H1 (cell line): ENCODE measurements at regions not wholly inside any gene's neighbourhood (a gene's known extent, or its start where the extent isn't known, plus 50 kb on each side); places are given as distances from the start of the nearest gene placed in this dataset.

Experiments
- CTCF ChIA-PET: fragments of 300-600 bp; sonication (Branson Sonifier 250); formaldehyde crosslinking; loops from one replicate; lab custom pipeline; 2021; ENCODE audit not compliant: partially characterized antibody; lab: Charles Lee
- POLR2A ChIA-PET: fragments of 300-600 bp; sonication (Branson Sonifier 250); formaldehyde crosslinking; loops from one replicate; lab custom pipeline; 2021; ENCODE audit warnings: inconsistent platforms; ENCODE audit not compliant: partially characterized antibody; lab: Charles Lee
- DNase-seq, 2 experiments: peaks; one replicate each; pipeline versions ENCODE4 v3.0.0 to v3.0.0-alpha.2; 2010 to 2022; ENCODE audit warnings: low spot score in 2 of 2, low read depth in 1 of 2, mixed read lengths in 1 of 2
- FAIRE-seq: peaks from 2 replicates; lab custom pipeline; 2011; peaks lifted over from hg19 to GRCh38; lab: Jason Lieb, UNC
- H2AFZ ChIP-seq: 2 replicates; pipeline ENCODE4 v1.8.1; 2012; ENCODE audit warnings: low read length, inconsistent platforms
- H2AK5ac ChIP-seq: 2 replicates; pipeline ENCODE4 v1.6.1; 2013; ENCODE audit warnings: low read depth, low read length
- H2BK120ac ChIP-seq: replicated peaks from 2 replicates; pipeline ENCODE3; 2013; ENCODE audit warnings: low read depth, low read length, inconsistent platforms
- H2BK12ac ChIP-seq: 2 replicates; pipeline ENCODE4 v1.6.1; 2013; ENCODE audit warnings: low read depth, low read length
- H2BK15ac ChIP-seq: 2 replicates; pipeline ENCODE4 v1.6.1; 2013; ENCODE audit warnings: low read length
- H2BK20ac ChIP-seq: 2 replicates; pipeline ENCODE4 v1.6.1; 2013; ENCODE audit warnings: low read length
- H2BK5ac ChIP-seq: 2 replicates; pipeline ENCODE4 v1.6.1; 2013; ENCODE audit warnings: low read depth, low read length
- H3K14ac ChIP-seq: 2 replicates; pipeline ENCODE4 v1.6.1; 2013; ENCODE audit warnings: inconsistent platforms; ENCODE audit not compliant: insufficient read length
- H3K18ac ChIP-seq: 2 replicates; pipeline ENCODE4 v1.6.1; 2013; ENCODE audit warnings: low read length; ENCODE audit errors: extremely low read depth
- H3K23ac ChIP-seq: 2 replicates; pipeline ENCODE4 v1.6.1; 2013; ENCODE audit warnings: inconsistent platforms; ENCODE audit not compliant: insufficient read length
- H3K23me2 ChIP-seq: 2 replicates; pipeline ENCODE4 v1.6.1; 2013; ENCODE audit warnings: low read depth, low read length
- H3K27ac ChIP-seq: 2 replicates; pipeline ENCODE4 v1.6.1; 2011; ENCODE audit warnings: low read depth, low read length, inconsistent platforms
- H3K27me3 ChIP-seq, 4 experiments: replicated peaks in 1 of 4; 1 replicate in 1 of 4; 2 replicates in 3 of 4; pipeline versions ENCODE4 v1.6.1 to v1.8.1; 2011 to 2013; ENCODE audit warnings: low read length in 3 of 4, mild to moderate bottlenecking in 3 of 4, inconsistent platforms in 2 of 4, mixed read lengths in 2 of 4, moderate library complexity in 1 of 4; ENCODE audit not compliant: control insufficient read depth in 3 of 4, insufficient read depth in 3 of 4; ENCODE audit errors: extremely low read depth in 1 of 4
- H3K36me3 ChIP-seq, 4 experiments: 2 replicates each; pipeline versions ENCODE4 v1.6.1 to v1.8.1; 2011 to 2013; ENCODE audit warnings: mild to moderate bottlenecking in 4 of 4, low read length in 3 of 4, moderate library complexity in 2 of 4, control low read depth in 1 of 4, inconsistent platforms in 1 of 4; ENCODE audit not compliant: insufficient read depth in 4 of 4, control insufficient read depth in 2 of 4
- H3K4ac ChIP-seq: replicated peaks from 2 replicates; pipeline ENCODE3; 2013; ENCODE audit warnings: low read length, low read depth, mixed read lengths, inconsistent platforms; ENCODE audit not compliant: insufficient read length
- H3K4me1 ChIP-seq, 4 experiments: replicated peaks in 1 of 4; 1 replicate in 1 of 4; 2 replicates in 3 of 4; pipeline versions ENCODE4 v1.6.1 to v1.8.1; 2011 to 2013; ENCODE audit warnings: low read length in 3 of 4, inconsistent platforms in 2 of 4, mixed read lengths in 1 of 4; ENCODE audit not compliant: insufficient read depth in 4 of 4, control insufficient read depth in 3 of 4
- H3K4me2 ChIP-seq, 2 experiments: 2 replicates each; pipeline versions ENCODE4 v1.6.1 to v1.8.1; 2011 to 2013; ENCODE audit warnings: low read depth in 2 of 2, low read length in 2 of 2, control low read depth in 1 of 2, inconsistent platforms in 1 of 2, mild to moderate bottlenecking in 1 of 2; ENCODE audit not compliant: insufficient read depth in 1 of 2
- H3K4me3 ChIP-seq, 4 experiments: fragments of 200-600, 300-600 bp in 1 of 4; sonication (generic), shearing (Covaris generic), sonication (Bioruptor Twin) in 1 of 4; 2 replicates each; pipeline versions ENCODE4 v1.5.1 to v1.8.1; 2011 to 2016; ENCODE audit warnings: low read length in 4 of 4, low read depth in 3 of 4, control low read depth in 2 of 4, inconsistent platforms in 2 of 4, mild to moderate bottlenecking in 2 of 4, mixed read lengths in 1 of 4, moderate library complexity in 1 of 4; ENCODE audit not compliant: insufficient read depth in 2 of 4; ENCODE audit errors: extremely low read depth in 1 of 4
- H3K56ac ChIP-seq: replicated peaks from 2 replicates; pipeline ENCODE3; 2013; ENCODE audit warnings: low read depth, mild to moderate bottlenecking, mixed read lengths, low read length, inconsistent platforms; ENCODE audit not compliant: insufficient read length
- H3K79me1 ChIP-seq: 2 replicates; pipeline ENCODE4 v1.6.1; 2013; ENCODE audit warnings: low read depth, low read length, control low read depth
- H3K79me2 ChIP-seq, 2 experiments: 2 replicates each; pipeline versions ENCODE4 v1.6.1 to v1.8.1; 2012 to 2013; ENCODE audit warnings: low read length in 2 of 2, mild to moderate bottlenecking in 2 of 2, inconsistent platforms in 1 of 2; ENCODE audit not compliant: insufficient read depth in 2 of 2, control insufficient read depth in 1 of 2
- H3K9ac ChIP-seq, 4 experiments: replicated peaks in 1 of 4; 1 replicate in 1 of 4; 2 replicates in 3 of 4; pipeline versions ENCODE4 v1.6.1 to v1.8.1; 2011 to 2013; ENCODE audit warnings: low read depth in 3 of 4, low read length in 3 of 4, control low read depth in 2 of 4, mild to moderate bottlenecking in 2 of 4, moderate library complexity in 2 of 4, inconsistent platforms in 1 of 4; ENCODE audit errors: extremely low read depth in 1 of 4
- H3K9me3 ChIP-seq, 2 experiments: 2 replicates each; pipeline versions ENCODE4 v1.6.1 to v1.8.1; 2012 to 2013; ENCODE audit warnings: mild to moderate bottlenecking in 2 of 2, moderate library complexity in 2 of 2, control low read depth in 1 of 2, inconsistent platforms in 1 of 2, low read depth in 1 of 2, low read length in 1 of 2, mixed read lengths in 1 of 2; ENCODE audit not compliant: insufficient read depth in 2 of 2
- H4K20me1 ChIP-seq, 2 experiments: replicated peaks in 1 of 2; 2 replicates each; pipeline versions ENCODE3 to v1.8.1; 2011 to 2013; ENCODE audit warnings: inconsistent platforms in 2 of 2, low read length in 2 of 2, mild to moderate bottlenecking in 1 of 2; ENCODE audit not compliant: insufficient read depth in 2 of 2, control insufficient read depth in 1 of 2
- H4K5ac ChIP-seq: 2 replicates; pipeline ENCODE4 v1.6.1; 2013; ENCODE audit warnings: low read length, low read depth, mixed read lengths, inconsistent platforms; ENCODE audit not compliant: insufficient read length
- H4K8ac ChIP-seq: 2 replicates; pipeline ENCODE4 v1.8.0; 2013; ENCODE audit warnings: mild to moderate bottlenecking, moderate library complexity, low read length, inconsistent platforms; ENCODE audit not compliant: insufficient read depth; ENCODE audit errors: extremely low read depth
- H4K91ac ChIP-seq: replicated peaks from 2 replicates; pipeline ENCODE3; 2013; ENCODE audit warnings: low read length, mixed read lengths, inconsistent platforms; ENCODE audit not compliant: insufficient read length
- BCL11A ChIP-seq, 2 experiments: IDR thresholded peaks; one replicate each; pipeline ENCODE4 v1.6.1; 2011; ENCODE audit warnings: low read depth in 2 of 2, low read length in 2 of 2, mild to moderate bottlenecking in 2 of 2
- CEBPB ChIP-seq: IDR thresholded peaks from 2 replicates; pipeline ENCODE4 v1.6.1; 2012; ENCODE audit warnings: low read depth, low read length
- CREB1 ChIP-seq: IDR thresholded peaks from 2 replicates; pipeline ENCODE4 v1.6.1; 2012; ENCODE audit warnings: inconsistent platforms
- EZH2 ChIP-seq: fragments of 200-600 bp; sonication (generic); IDR thresholded peaks from 2 replicates; pipeline ENCODE4 v1.7.1; 2012; ENCODE audit warnings: low read depth, mild to moderate bottlenecking, moderate library complexity, low read length, inconsistent platforms; ENCODE audit not compliant: severe bottlenecking
- JUND ChIP-seq: IDR thresholded peaks from 2 replicates; pipeline ENCODE4 v1.6.1; 2011; ENCODE audit warnings: mild to moderate bottlenecking, improper control_type of control experiment, low read length
- PHF8 ChIP-seq: fragments of 200-600 bp; sonication (generic); conservative IDR thresholded peaks from 2 replicates; pipeline ENCODE4 v1.7.1; 2012; ENCODE audit warnings: low read depth, mild to moderate bottlenecking, inconsistent platforms, low read length, moderate library complexity
- POLR2AphosphoS5 ChIP-seq: IDR thresholded peaks from 2 replicates; pipeline ENCODE4 v1.6.1; 2011; ENCODE audit warnings: low read depth, low read length
- TAF1 ChIP-seq: IDR thresholded peaks from 2 replicates; pipeline ENCODE4 v1.6.1; 2011; ENCODE audit warnings: mild to moderate bottlenecking, low read depth, low read length
- ZNF274 ChIP-seq: IDR thresholded peaks from 2 replicates; pipeline ENCODE4 v1.7.0; 2012; ENCODE audit warnings: low read length, borderline replicate concordance; ENCODE audit errors: extremely low read depth
- WGBS, 2 experiments: shearing (Covaris generic) in 1 of 2; methylation state at CpG; one replicate each; pipeline versions ENCODE4 v1.1.6 to v1.1.7; 2013 to 2015; ENCODE audit warnings: low lambda C conversion rate in 2 of 2, mixed read lengths in 2 of 2, inconsistent platforms in 1 of 2, low coverage in 1 of 2, missing lambda C conversion rate in 1 of 2; ENCODE audit not compliant: insufficient replicate concordance in 2 of 2, insufficient coverage in 1 of 2, insufficient read length in 1 of 2; ENCODE audit errors: extremely low coverage in 1 of 2, missing lambda C conversion rate in 1 of 2; 5-methylcytosine and 5-hydroxymethylcytosine counted together
- TF ChIP-seq, protein P1 (sequence below): IDR thresholded peaks from 2 replicates; pipeline ENCODE4 v1.6.1; 2012; ENCODE audit warnings: inconsistent platforms

DNA sequence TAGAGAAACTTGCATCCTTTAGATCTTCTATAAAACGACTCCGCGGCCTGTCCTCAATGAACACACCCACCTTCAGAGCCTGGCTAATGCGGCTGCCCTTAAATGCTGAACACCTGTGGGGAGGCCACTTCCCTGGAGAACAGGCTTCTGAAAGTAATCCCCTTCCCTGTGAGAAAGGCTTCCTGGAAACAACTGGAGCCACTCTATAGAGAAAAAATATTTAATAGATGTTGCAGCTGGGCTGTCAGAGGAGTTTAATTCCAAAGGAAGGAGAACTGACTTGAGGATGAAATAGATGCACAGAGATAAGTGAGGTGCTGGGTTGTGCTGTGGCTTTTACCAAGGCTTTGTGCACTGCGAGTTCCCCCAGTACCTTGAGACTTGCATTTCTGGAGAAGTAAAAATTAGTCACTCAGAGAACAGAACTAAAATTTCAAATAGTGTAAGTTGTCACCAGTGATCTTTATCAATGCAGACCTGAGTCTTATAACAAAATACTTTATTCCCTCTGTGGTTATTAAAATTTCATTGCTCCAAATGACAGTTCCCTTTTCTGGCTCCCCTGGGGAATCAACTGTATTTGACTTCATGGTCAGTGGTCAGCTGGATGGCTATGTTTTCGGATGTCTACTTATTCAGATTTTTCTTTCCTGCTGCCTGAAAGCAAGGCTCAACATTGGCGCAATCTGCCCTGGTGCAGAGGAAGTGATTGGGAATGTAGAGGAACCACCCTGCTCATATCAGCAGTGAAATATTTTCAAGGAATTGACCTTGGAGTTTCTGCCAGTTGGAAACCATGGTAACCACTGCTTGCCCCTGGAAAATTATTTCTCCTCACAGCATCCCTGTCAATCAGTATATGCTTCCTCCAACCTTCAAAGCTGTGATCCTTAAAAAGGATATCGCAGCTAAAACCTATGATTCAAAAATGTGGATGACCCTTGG lies 238.8 kb downstream of the SMARCA2 start:
- Histone ChIP-seq H2BK12ac (no peak overlapping the region), H2BK120ac (no peak overlapping the region), H3K4ac (no peak overlapping the region), H3K56ac (no peak overlapping the region), H3K27ac (no peak overlapping the region), H3K27me3 (no peaks in the 10 kb centered on the region), H4K8ac (no peak overlapping the region), H3K9ac (no peak overlapping the region), H2BK20ac (no peak overlapping the region), H3K23me2 (no peaks in the 10 kb centered on the region), H3K79me2 (no peaks in the 10 kb centered on the region), H4K5ac (no peak overlapping the region), H4K91ac (no peak overlapping the region), H2AK5ac (no peak overlapping the region), H3K9me3 (peaks cover 5 to 10% of the 10 kb centered on the region in 2 experiments; a peak in 2 of 4 replicates), H3K23ac (no peak overlapping the region), H3K4me2 (no peak overlapping the region), H3K14ac (no peak overlapping the region), H3K4me1 (no peaks in the 10 kb centered on the region; a peak in 1 of 7 replicates), H4K20me1 (no peaks in the 10 kb centered on the region), H3K4me3 (no peak overlapping the region), H2BK5ac (no peak overlapping the region), H2BK15ac (no peak overlapping the region), H3K79me1 (no peaks in the 10 kb centered on the region), H3K36me3 (no peaks in the 10 kb centered on the region), H3K18ac (no peak overlapping the region), H2AFZ (no peak overlapping the region)
- ChIA-PET POLR2A (interaction anchor here (1.1 to 1.5 kb wide), 4 partner anchors 10 to 354 kb away, joined by 3 to 4 read pairs (median 4); no protein-coding TSS in a partner anchor), CTCF (interaction anchor here (0.8 to 0.9 kb wide), 2 partner anchors 9 to 76 kb away, joined by 3 read pairs; no protein-coding TSS in a partner anchor)
- no peak for DNase-seq
- TF ChIP-seq CREB1 (no peak), ZNF274 (no peak), JUND (no peak), EZH2 (no peak), TAF1 (no peak), BCL11A (IDR thresholded peaks at IDR 0.05; ENCODE audit: low read depth in 2 of 2, low read length in 2 of 2) (no peak), POLR2AphosphoS5 (no peak), CEBPB (no peak), PHF8 (no peak)
- TF ChIP-seq, protein P1, sequence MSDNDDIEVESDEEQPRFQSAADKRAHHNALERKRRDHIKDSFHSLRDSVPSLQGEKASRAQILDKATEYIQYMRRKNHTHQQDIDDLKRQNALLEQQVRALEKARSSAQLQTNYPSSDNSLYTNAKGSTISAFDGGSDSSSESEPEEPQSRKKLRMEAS = no peak
- 82% methylated on average over 8 of the region's 8 CpGs; no CpG with 5 or more reads in 1 of the 2 experiments for WGBS, 2 experiments
- FAIRE-seq = no peak
